GM21367 (cell line): ENCODE measurements at regions not wholly inside any gene's neighbourhood (a gene's known extent, or its start where the extent isn't known, plus 50 kb on each side); places are given as distances from the start of the nearest gene placed in this dataset.

ENCODE experiments used
- ATAC-seq: cut with Tn5 transposase; IDR thresholded peaks from one replicate; pipeline ENCODE4 v1.9.1; 2021; ENCODE audit not compliant: unreplicated experiment

DNA sequence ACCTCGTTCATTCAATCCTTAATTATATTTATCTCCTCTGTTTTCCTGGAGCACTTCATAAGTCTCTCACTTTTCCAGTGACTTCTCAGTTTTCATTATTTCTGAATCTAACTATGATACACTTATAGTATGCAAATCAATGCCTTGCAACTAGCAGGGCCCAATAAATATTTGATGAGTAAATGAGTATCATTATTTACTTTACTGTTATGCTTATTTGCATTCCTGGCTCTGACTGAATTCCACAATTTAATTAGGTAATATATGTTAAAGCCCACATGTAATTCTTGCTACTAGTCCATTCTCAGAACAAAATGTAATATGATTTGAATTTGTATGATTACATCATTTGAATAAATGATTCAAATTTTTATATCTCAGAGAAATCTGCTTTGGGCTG lies 1595.1 kb upstream of the MIR17HG start:
- no peak for ATAC-seq

DNA sequence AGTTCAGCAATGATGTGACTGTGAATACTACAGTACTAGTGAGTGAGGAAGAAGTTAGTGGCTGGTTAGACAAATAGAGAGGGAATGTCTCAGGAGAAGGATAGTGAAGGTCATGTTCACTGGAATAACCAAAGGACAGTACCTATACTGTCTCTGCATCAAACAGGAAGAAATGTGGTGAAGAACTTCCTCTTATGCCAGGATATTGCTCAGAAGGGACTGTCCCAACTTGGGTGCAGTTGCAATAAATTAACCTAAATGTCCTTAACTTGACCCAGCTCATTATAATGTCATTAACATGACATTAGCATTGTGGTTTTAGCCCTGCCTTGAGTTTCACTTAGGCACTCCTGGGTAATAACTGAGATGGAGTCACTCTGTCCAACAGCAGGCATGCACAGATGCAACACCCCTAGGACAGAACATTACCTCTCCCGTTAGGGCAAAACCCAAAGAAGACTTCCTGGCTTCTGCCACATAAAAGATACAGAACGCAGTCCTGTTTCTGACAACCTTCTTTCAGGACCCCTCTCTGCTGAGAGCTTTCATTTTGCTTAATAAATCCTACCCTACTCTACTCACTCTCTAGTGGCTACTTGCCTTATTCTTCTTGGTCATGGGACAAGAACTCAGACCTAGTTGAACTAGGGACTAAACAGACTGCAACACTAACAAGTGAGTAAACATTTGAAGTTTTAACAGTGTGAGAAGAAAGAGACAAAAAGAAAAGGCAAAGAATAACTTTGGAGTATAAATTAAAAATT lies 1591.6 kb upstream of the MIR17HG start:
- no peak for ATAC-seq

DNA sequence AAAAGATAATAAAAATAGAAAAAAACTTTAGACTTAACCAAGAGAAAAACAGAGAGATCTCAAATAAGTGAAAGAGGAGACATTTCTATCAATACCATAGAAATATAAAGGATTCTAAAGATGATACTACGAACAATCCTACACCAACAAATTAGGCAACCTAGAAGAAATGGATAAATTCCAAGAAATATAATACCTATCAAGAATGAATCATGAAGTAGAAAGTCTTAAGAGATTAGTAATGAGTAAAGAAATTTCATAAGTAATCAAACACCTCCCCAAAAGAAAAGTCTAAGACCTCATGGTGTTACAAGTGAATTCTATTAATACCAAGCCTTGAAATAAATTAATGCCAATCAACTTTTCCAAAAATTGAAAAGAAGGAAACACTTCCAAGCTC lies 1584.5 kb upstream of the MIR17HG start:
- no peak for ATAC-seq

DNA sequence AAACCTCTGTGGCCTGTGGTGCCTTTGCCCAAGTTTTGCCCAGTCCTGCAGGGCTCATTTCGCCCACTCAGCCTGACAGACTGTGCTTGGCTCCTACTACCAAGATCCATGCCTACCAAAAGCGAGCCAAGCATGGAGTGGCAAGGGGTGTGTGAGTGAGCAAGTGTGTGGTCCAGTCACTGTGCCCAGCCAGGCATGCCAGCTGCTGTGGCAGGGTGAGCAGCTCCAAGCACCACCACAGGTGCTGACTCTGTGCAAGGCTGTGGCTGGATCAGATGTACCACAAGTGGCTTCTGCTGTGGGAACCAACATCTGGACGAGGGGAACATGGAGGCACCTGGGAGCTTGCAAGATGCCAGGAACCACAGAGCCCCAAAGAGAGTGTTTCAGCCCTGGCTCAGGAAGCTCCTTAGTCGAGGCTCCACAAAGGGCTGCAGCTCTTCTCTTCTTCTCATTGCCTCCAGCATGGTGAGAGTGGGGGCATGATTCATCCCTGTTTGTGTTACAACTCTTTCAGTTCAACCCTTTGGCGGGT lies 1564.2 kb upstream of the MIR17HG start:
- ATAC-seq: no peak

DNA sequence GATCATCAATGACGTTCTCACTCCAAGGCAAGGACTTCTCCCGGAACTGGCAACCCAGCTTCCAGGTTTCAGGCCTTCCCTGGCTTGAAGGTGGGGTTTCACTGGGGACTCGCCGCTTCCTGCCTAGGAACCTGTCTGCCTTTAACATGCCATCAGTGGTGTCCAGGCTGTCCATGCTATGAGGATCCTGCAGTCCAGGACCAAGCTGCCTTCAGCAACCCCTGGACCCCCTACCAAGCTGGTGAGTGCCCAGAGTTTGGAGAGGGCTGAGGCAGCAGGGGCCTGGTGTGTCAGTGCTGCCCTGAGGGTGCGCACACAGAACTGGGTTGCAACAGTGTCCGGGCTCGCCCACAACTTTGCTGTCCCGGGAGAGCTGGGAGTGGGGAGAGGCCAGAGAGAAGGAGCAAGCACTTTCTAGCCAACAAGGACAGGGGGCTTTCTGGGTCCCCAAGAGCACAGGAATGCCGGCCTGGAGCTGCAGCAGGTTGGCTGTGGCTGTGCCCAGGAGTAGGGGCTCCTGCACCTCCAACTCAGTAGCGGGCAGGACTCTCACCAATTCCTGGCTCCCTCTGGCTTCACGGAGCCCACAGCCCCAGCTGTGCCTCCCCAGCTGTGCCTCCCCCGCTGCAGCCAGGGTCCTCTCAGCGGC lies 1563.2 kb upstream of the MIR17HG start:
- no peak for ATAC-seq

DNA sequence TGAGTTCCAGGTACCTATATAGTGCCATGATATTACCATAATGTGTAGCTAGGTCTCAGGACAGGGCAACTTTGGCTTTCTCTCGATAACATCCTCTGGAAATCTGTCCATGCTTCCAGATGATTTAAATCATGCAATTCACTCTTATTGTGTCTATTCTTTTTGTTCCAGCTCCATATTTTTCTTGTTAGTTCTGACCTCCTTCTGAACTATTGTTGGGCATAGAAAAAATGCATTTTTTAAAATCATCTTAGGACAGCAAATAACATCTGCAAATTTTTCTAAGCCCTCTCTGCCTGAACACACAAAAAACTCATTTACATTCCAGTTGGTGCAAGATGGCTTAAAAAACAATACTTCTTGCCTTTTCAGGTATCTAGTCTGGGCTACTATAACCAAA lies 1561.0 kb upstream of the MIR17HG start:
- no peak for ATAC-seq

DNA sequence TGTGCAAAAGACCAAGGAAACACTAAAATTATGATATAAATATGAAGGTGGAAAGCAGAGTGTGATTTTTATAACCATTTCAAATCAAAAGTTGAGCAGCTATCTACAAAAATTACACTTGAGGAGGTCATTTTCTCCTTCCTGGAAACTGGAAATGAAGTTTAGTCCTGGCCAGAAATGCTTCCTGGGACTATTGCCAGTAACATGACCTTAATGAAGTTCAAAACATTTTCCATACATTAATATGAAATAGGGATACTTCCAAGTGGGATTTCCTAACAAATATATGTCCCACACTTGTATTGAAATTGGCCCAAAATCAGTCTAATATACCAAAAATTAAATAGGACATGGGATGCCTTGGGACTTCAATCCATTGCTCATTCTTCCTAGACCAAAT lies 1556.8 kb upstream of the MIR17HG start:
- no peak for ATAC-seq

DNA sequence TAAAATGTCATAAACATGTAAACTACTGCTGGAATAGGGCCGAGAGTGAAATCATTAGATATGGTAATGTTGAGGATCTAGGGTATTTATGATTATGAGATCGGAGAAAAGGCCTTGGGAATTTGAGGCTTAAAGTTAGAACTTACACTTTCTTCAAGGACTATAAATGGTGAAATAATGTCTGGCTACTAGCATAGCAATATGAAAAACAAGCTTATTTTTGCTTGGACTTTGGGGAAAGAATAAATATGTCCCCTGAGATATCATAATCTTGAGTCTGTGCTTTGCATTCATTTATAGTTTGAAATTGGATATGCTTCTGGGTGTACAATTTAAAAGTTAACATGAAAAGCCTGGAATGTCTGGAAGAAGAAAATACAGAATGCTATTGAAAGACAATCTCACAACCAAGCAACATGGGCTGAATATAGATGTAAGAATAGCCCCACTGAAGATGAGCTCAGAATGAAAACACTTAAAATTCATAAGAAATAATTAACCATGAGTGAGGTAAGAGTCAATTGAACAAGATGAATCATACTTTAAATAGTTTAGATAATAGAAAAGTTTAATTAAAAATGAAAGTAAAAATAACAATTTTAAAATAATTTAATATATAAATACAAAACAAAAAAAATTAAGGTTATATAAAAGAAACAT lies 1555.4 kb upstream of the MIR17HG start:
- ATAC-seq: no peak

DNA sequence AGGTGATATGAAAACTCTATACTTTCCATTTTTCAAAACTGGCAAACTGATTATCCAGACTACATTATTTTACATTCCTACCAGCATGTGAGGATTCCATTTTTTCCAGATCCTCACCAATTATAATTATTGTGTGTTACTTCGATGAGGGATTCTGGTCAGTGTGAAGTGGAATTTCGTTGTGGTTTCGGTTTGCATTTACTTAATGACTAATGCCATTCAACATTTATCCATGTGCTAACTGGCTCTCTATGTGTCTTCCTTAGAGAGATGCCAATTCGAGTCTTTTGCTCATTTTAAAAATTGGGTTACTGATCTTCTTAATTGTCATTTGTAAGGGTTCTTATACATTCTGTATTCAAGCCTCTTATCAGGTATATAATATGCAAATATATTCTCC lies 1551.3 kb upstream of the MIR17HG start:
- ATAC-seq: no peak

DNA sequence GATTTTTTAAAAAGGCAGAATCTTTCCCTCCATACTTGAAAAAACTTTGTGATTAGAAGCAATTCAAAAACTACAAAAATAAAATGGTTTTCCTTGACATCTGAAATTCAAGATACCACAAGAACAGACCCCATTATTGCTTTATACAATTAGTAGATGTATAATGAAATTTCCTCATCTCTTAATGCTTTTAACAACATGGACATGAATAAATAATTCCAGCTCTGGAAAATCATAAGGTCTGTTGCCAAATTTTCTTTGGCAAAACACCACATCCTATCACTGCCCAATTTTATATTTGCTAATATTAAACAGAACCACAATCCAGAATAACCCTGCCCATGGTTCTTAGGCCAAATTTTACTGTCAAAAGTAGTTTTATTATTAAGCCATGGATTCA lies 1543.6 kb upstream of the MIR17HG start:
- no peak for ATAC-seq

DNA sequence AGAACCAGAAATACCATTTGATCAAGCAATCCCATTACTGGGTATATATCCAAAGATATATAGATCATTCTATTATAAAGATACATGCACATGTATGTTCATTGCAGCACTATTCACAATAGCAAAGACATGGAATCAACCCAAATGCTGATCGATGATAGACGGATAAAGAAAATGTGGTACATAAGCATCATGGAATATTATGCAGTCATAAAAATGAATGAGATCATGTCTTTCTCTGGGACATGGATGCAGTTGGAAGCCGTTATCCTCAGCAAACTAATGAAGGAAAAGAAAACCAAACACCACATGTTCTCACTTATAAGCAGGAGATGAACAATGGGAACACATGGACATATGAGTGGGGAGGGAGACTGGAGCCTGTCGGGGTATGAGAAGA lies 1540.9 kb upstream of the MIR17HG start:
- ATAC-seq: no peak

DNA sequence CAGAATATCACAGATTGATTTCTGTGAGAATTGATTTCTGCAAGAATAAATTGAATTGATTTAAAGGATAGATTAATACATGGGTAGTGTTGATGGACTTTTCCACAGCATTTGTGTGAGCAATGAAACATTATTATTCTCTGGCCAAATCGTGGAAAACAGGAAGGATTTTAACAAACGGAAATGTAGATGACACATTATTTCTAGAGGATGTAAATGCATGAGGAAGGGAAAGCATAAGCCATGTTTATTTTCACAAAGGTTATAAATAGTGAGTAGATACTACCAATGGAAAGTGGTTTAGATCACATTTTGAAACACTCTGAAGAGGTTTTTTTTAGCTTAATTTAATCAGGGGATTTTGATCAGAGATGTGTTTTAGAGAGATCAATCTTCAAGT lies 1534.6 kb upstream of the MIR17HG start:
- no peak for ATAC-seq

DNA sequence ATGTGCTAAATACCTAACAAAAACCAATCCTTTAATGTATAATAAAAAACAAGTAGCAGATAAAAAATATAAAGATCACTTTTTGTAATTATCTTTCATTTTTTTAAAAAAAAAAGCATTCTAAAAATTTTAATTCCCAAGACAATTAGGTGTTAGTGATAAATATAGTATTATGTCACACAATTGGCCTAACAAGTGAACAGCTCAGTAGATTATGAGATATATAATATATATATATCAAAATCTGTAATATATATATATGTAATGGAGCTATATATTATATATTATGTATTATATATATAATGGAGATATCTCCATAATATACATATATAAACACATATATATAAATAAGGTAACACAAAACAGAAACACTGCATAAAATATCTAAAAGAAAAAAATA lies 1531.1 kb upstream of the MIR17HG start:
- ATAC-seq: no peak

DNA sequence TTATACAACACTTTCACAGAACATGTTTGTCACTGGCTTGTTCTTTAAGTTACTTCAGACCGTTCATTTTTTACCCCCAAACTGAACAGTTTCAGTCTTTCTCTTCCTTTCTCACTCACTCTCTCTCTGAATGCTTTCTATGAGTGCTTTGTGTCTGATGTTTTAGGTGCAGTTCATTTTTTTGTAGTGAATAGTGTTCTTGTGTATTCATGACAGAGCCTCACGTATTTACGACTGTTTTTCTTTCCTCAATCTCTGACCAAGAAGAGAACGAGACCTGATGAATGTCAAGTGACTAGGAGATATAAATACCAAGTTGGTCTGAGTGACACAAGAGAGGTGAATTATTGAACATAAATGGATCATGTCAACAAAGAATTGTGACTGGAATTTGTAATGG lies 1525.0 kb upstream of the MIR17HG start:
- no peak for ATAC-seq

DNA sequence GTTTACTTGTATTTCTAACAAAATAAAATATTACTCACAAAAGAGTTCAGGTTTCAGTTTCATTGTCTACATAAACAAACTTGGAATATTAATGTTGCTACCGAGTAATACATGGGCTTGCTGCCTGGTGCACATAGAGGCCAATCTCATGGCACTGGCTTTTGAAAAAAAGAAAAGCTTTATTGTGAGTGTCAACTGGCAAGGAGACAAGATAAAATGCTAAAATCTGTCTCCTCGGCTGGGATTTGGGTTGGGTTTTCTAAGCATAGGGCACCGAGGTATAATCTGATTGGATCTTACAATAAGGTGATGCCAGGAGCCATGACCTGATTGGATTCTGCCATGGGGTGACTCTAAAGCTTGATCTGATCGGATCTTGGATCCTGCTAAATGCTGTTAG lies 1519.9 kb upstream of the MIR17HG start:
- ATAC-seq: no peak

DNA sequence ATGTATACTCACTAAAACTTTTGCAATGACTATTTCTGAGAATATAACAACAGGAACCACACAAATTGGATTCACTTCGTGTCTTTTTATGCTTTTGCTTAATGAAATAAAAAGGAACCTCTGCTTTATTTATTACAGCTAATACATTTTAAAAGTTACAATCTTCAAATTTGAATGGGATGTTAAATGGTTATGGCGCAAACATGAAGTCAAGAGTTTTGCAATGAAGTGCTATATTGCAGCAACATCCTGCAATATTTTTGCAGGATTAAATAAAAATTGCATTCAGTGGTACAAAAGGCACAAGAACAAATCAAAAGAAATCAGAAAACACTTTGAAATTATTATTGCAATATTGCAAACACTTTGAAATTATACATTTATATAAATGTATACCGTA lies 1519.0 kb upstream of the MIR17HG start:
- ATAC-seq: no peak

DNA sequence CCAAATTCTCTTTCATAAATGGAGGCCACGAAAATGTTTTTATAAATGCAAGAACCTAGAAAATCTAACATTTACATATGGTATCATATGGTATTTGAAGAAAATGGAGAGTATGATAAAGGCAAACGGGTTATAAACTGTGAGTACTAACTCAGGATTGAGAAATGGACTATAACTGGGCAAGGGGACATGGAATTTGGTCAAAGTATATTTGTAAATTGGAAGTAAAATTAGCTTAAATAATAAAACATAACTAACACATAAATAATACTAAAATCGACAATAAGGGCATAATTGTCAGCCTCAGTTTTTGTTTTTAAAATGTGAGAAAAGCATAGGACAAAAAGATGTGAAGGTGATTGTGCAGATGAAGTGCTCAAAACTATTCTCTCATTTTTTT lies 1516.3 kb upstream of the MIR17HG start:
- no peak for ATAC-seq

DNA sequence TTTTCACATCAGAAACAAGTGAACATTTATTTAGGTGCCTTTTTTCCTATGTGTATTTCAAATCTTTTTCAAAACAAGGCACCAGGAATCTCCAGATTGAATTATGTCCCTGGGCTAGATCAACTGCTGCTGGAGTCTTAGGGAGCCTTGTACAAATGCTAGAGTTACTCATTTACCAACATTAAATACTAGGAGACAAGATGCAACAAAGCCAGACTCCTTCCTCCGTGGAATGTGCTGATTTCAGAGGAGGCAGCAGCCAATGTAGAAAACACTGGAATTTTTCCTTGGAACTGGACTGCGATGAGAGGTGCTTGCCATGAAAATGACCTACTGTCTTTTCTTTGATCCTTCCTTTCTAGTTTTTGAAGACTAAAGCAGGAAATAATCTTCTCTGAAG lies 1514.7 kb upstream of the MIR17HG start:
- no peak for ATAC-seq

DNA sequence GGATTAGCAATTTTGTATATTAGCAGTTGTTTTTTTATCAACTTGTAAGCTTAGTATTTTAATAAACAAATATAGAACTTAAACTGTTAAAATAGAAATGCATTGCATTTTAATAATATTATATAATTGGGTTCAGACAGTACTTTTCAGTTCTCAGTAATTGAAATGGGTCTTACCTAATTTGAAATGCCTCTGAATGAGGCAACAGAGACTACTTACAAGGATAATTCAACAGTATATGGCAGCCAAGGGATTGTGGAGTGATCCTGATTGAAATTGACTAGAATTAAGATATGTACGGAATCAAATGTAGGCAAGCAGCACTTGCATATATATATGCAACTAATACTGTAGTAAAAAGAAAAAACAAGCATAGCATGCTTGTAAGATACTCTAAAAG lies 1503.9 kb upstream of the MIR17HG start:
- ATAC-seq: no peak

DNA sequence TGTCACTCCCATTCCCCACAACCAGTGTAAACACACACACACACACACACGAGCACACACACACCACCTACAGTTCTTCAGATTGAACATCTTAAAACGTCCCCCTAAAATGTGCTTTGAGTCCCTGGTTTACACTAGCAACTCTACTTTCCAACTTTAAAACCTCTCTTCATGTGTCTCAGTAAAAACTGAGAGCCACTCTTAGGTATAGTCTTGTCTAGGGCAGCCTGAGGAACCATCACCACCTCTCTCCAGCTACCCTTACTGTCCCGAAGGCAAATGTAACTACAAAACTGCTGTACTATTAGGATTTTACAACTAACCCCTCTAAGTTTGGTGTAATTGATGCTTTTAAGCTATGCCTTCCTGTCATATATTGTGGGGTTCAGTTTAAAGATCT lies 1501.6 kb upstream of the MIR17HG start:
- no peak for ATAC-seq

DNA sequence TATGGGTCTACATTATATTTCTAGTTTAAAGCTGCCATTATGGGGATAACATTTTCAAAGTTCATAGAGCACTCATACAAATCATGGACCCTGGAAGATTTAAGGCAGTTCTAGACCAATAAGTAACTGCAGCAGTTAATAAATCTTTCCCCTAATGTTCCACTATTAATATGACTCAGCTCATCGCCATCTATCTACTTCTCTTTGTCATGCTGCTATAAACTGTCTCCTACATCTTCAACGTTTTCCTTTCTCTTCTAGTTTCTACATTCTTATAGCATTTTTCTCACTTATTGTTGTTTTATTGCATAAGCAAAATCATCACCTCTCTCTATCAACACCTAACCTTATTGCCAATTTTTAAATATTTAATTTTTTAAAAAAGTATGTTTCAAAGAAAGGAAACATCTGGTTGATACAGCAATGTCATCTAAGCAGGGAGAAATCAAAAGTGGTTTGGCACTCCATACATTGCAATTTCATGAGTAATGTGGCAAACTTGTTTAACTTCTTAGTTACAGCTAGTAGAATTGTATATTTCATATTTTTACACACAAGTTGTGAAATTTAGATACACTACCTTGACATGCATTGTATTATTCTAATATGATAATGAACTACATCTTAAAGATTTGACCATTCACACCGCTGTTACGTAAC lies 1500.4 kb upstream of the MIR17HG start:
- no peak for ATAC-seq

DNA sequence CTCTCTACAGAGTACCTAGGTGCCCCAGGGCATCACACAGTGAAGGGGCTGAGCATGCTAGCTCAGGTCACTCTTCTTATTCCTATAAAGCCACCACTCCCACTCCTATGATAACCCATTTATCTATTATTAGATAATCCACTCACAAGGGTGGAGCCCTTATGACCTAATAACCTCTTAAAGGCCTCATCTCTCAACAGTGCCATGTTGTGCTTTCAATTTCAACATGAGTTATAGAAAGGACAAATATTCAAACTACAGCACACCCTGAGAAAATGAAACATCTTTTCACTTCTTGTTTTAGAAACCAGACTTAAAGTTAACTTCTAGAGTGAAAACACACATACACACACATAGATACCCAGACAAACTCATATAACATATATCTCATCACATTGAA lies 1494.9 kb upstream of the MIR17HG start:
- ATAC-seq: no peak
